H1 (cell line): ENCODE measurements at regions not wholly inside any gene's neighbourhood (a gene's known extent, or its start where the extent isn't known, plus 50 kb on each side); places are given as distances from the start of the nearest gene placed in this dataset.

ENCODE experiments used
- CTCF ChIA-PET: fragments of 300-600 bp; sonication (Branson Sonifier 250); formaldehyde crosslinking; loops from one replicate; lab custom pipeline; 2021; ENCODE audit not compliant: partially characterized antibody; lab: Charles Lee
- POLR2A ChIA-PET: fragments of 300-600 bp; sonication (Branson Sonifier 250); formaldehyde crosslinking; loops from one replicate; lab custom pipeline; 2021; ENCODE audit warnings: inconsistent platforms; ENCODE audit not compliant: partially characterized antibody; lab: Charles Lee
- DNase-seq, 2 experiments: peaks; one replicate each; pipeline versions ENCODE4 v3.0.0 to v3.0.0-alpha.2; 2010 to 2022; ENCODE audit warnings: low spot score in 2 of 2, low read depth in 1 of 2, mixed read lengths in 1 of 2
- FAIRE-seq: peaks from 2 replicates; lab custom pipeline; 2011; peaks lifted over from hg19 to GRCh38; lab: Jason Lieb, UNC
- H2AFZ ChIP-seq: 2 replicates; pipeline ENCODE4 v1.8.1; 2012; ENCODE audit warnings: low read length, inconsistent platforms
- H2AK5ac ChIP-seq: 2 replicates; pipeline ENCODE4 v1.6.1; 2013; ENCODE audit warnings: low read depth, low read length
- H2BK120ac ChIP-seq: replicated peaks from 2 replicates; pipeline ENCODE3; 2013; ENCODE audit warnings: low read depth, low read length, inconsistent platforms
- H2BK12ac ChIP-seq: 2 replicates; pipeline ENCODE4 v1.6.1; 2013; ENCODE audit warnings: low read depth, low read length
- H2BK15ac ChIP-seq: 2 replicates; pipeline ENCODE4 v1.6.1; 2013; ENCODE audit warnings: low read length
- H2BK20ac ChIP-seq: 2 replicates; pipeline ENCODE4 v1.6.1; 2013; ENCODE audit warnings: low read length
- H2BK5ac ChIP-seq: 2 replicates; pipeline ENCODE4 v1.6.1; 2013; ENCODE audit warnings: low read depth, low read length
- H3K14ac ChIP-seq: 2 replicates; pipeline ENCODE4 v1.6.1; 2013; ENCODE audit warnings: inconsistent platforms; ENCODE audit not compliant: insufficient read length
- H3K18ac ChIP-seq: 2 replicates; pipeline ENCODE4 v1.6.1; 2013; ENCODE audit warnings: low read length; ENCODE audit errors: extremely low read depth
- H3K23ac ChIP-seq: 2 replicates; pipeline ENCODE4 v1.6.1; 2013; ENCODE audit warnings: inconsistent platforms; ENCODE audit not compliant: insufficient read length
- H3K23me2 ChIP-seq: 2 replicates; pipeline ENCODE4 v1.6.1; 2013; ENCODE audit warnings: low read depth, low read length
- H3K27ac ChIP-seq: 2 replicates; pipeline ENCODE4 v1.6.1; 2011; ENCODE audit warnings: low read depth, low read length, inconsistent platforms
- H3K27me3 ChIP-seq, 4 experiments: replicated peaks in 1 of 4; 1 replicate in 1 of 4; 2 replicates in 3 of 4; pipeline versions ENCODE4 v1.6.1 to v1.8.1; 2011 to 2013; ENCODE audit warnings: low read length in 3 of 4, mild to moderate bottlenecking in 3 of 4, inconsistent platforms in 2 of 4, mixed read lengths in 2 of 4, moderate library complexity in 1 of 4; ENCODE audit not compliant: control insufficient read depth in 3 of 4, insufficient read depth in 3 of 4; ENCODE audit errors: extremely low read depth in 1 of 4
- H3K36me3 ChIP-seq, 4 experiments: 2 replicates each; pipeline versions ENCODE4 v1.6.1 to v1.8.1; 2011 to 2013; ENCODE audit warnings: mild to moderate bottlenecking in 4 of 4, low read length in 3 of 4, moderate library complexity in 2 of 4, control low read depth in 1 of 4, inconsistent platforms in 1 of 4; ENCODE audit not compliant: insufficient read depth in 4 of 4, control insufficient read depth in 2 of 4
- H3K4ac ChIP-seq: replicated peaks from 2 replicates; pipeline ENCODE3; 2013; ENCODE audit warnings: low read length, low read depth, mixed read lengths, inconsistent platforms; ENCODE audit not compliant: insufficient read length
- H3K4me1 ChIP-seq, 4 experiments: replicated peaks in 1 of 4; 1 replicate in 1 of 4; 2 replicates in 3 of 4; pipeline versions ENCODE4 v1.6.1 to v1.8.1; 2011 to 2013; ENCODE audit warnings: low read length in 3 of 4, inconsistent platforms in 2 of 4, mixed read lengths in 1 of 4; ENCODE audit not compliant: insufficient read depth in 4 of 4, control insufficient read depth in 3 of 4
- H3K4me2 ChIP-seq, 2 experiments: 2 replicates each; pipeline versions ENCODE4 v1.6.1 to v1.8.1; 2011 to 2013; ENCODE audit warnings: low read depth in 2 of 2, low read length in 2 of 2, control low read depth in 1 of 2, inconsistent platforms in 1 of 2, mild to moderate bottlenecking in 1 of 2; ENCODE audit not compliant: insufficient read depth in 1 of 2
- H3K4me3 ChIP-seq, 4 experiments: fragments of 200-600, 300-600 bp in 1 of 4; sonication (generic), shearing (Covaris generic), sonication (Bioruptor Twin) in 1 of 4; 2 replicates each; pipeline versions ENCODE4 v1.5.1 to v1.8.1; 2011 to 2016; ENCODE audit warnings: low read length in 4 of 4, low read depth in 3 of 4, control low read depth in 2 of 4, inconsistent platforms in 2 of 4, mild to moderate bottlenecking in 2 of 4, mixed read lengths in 1 of 4, moderate library complexity in 1 of 4; ENCODE audit not compliant: insufficient read depth in 2 of 4; ENCODE audit errors: extremely low read depth in 1 of 4
- H3K56ac ChIP-seq: replicated peaks from 2 replicates; pipeline ENCODE3; 2013; ENCODE audit warnings: low read depth, mild to moderate bottlenecking, mixed read lengths, low read length, inconsistent platforms; ENCODE audit not compliant: insufficient read length
- H3K79me1 ChIP-seq: 2 replicates; pipeline ENCODE4 v1.6.1; 2013; ENCODE audit warnings: low read depth, low read length, control low read depth
- H3K79me2 ChIP-seq, 2 experiments: 2 replicates each; pipeline versions ENCODE4 v1.6.1 to v1.8.1; 2012 to 2013; ENCODE audit warnings: low read length in 2 of 2, mild to moderate bottlenecking in 2 of 2, inconsistent platforms in 1 of 2; ENCODE audit not compliant: insufficient read depth in 2 of 2, control insufficient read depth in 1 of 2
- H3K9ac ChIP-seq, 4 experiments: replicated peaks in 1 of 4; 1 replicate in 1 of 4; 2 replicates in 3 of 4; pipeline versions ENCODE4 v1.6.1 to v1.8.1; 2011 to 2013; ENCODE audit warnings: low read depth in 3 of 4, low read length in 3 of 4, control low read depth in 2 of 4, mild to moderate bottlenecking in 2 of 4, moderate library complexity in 2 of 4, inconsistent platforms in 1 of 4; ENCODE audit errors: extremely low read depth in 1 of 4
- H3K9me3 ChIP-seq, 2 experiments: 2 replicates each; pipeline versions ENCODE4 v1.6.1 to v1.8.1; 2012 to 2013; ENCODE audit warnings: mild to moderate bottlenecking in 2 of 2, moderate library complexity in 2 of 2, control low read depth in 1 of 2, inconsistent platforms in 1 of 2, low read depth in 1 of 2, low read length in 1 of 2, mixed read lengths in 1 of 2; ENCODE audit not compliant: insufficient read depth in 2 of 2
- H4K20me1 ChIP-seq, 2 experiments: replicated peaks in 1 of 2; 2 replicates each; pipeline versions ENCODE3 to v1.8.1; 2011 to 2013; ENCODE audit warnings: inconsistent platforms in 2 of 2, low read length in 2 of 2, mild to moderate bottlenecking in 1 of 2; ENCODE audit not compliant: insufficient read depth in 2 of 2, control insufficient read depth in 1 of 2
- H4K5ac ChIP-seq: 2 replicates; pipeline ENCODE4 v1.6.1; 2013; ENCODE audit warnings: low read length, low read depth, mixed read lengths, inconsistent platforms; ENCODE audit not compliant: insufficient read length
- H4K8ac ChIP-seq: 2 replicates; pipeline ENCODE4 v1.8.0; 2013; ENCODE audit warnings: mild to moderate bottlenecking, moderate library complexity, low read length, inconsistent platforms; ENCODE audit not compliant: insufficient read depth; ENCODE audit errors: extremely low read depth
- H4K91ac ChIP-seq: replicated peaks from 2 replicates; pipeline ENCODE3; 2013; ENCODE audit warnings: low read length, mixed read lengths, inconsistent platforms; ENCODE audit not compliant: insufficient read length
- HDAC6 ChIP-seq: IDR thresholded peaks from one replicate; pipeline ENCODE4 v1.7.1; 2012; ENCODE audit warnings: low read depth, mild to moderate bottlenecking, inconsistent platforms, low read length, moderate library complexity
- KDM1A ChIP-seq: fragments of 200-600, 300-600 bp; sonication (generic); IDR thresholded peaks from 2 replicates; pipeline ENCODE4 v1.7.1; 2016; ENCODE audit warnings: mild to moderate bottlenecking, low read length, borderline replicate concordance
- PHF8 ChIP-seq: fragments of 200-600 bp; sonication (generic); conservative IDR thresholded peaks from 2 replicates; pipeline ENCODE4 v1.7.1; 2012; ENCODE audit warnings: low read depth, mild to moderate bottlenecking, inconsistent platforms, low read length, moderate library complexity
- POLR2A ChIP-seq, 2 experiments: IDR thresholded peaks; 1 replicate in 1 of 2; 2 replicates in 1 of 2; pipeline ENCODE4 v1.6.1; 2011; ENCODE audit warnings: low read depth in 2 of 2, low read length in 2 of 2, mild to moderate bottlenecking in 2 of 2; ENCODE audit errors: control extremely low read depth in 1 of 2
- POLR2AphosphoS5 ChIP-seq: IDR thresholded peaks from 2 replicates; pipeline ENCODE4 v1.6.1; 2011; ENCODE audit warnings: low read depth, low read length
- RXRA ChIP-seq: IDR thresholded peaks from 2 replicates; pipeline ENCODE4 v1.6.1; 2011; ENCODE audit warnings: low read depth, mild to moderate bottlenecking, low read length, moderate library complexity; ENCODE audit not compliant: insufficient read depth
- SAP30 ChIP-seq: fragments of 300-600 bp; sonication (generic); IDR thresholded peaks from 2 replicates; pipeline ENCODE4 v1.7.1; 2012; ENCODE audit warnings: low read length, moderate library complexity, mild to moderate bottlenecking, inconsistent platforms; ENCODE audit not compliant: insufficient read depth, insufficient replicate concordance
- SP1 ChIP-seq: IDR thresholded peaks from 2 replicates; pipeline ENCODE4 v1.6.1; 2011; ENCODE audit warnings: low read depth, low read length
- SP4 ChIP-seq: IDR thresholded peaks from 2 replicates; pipeline ENCODE4 v1.6.1; 2012; ENCODE audit warnings: low read length, inconsistent platforms
- SUZ12 ChIP-seq: fragments of 200-600 bp; sonication (generic); IDR thresholded peaks from 2 replicates; pipeline ENCODE4 v1.6.1; 2012; ENCODE audit warnings: mild to moderate bottlenecking, inconsistent platforms, low read length, moderate library complexity, mixed read lengths
- TAF7 ChIP-seq: optimal IDR thresholded peaks from 2 replicates; pipeline ENCODE3; 2011; ENCODE audit warnings: low read depth, mild to moderate bottlenecking, inconsistent platforms, low read length, moderate library complexity, borderline replicate concordance
- TCF12 ChIP-seq: IDR thresholded peaks from 2 replicates; pipeline ENCODE4 v1.6.1; 2011; ENCODE audit warnings: low read depth, mild to moderate bottlenecking, low read length
- WGBS, 2 experiments: shearing (Covaris generic) in 1 of 2; methylation state at CpG; one replicate each; pipeline versions ENCODE4 v1.1.6 to v1.1.7; 2013 to 2015; ENCODE audit warnings: low lambda C conversion rate in 2 of 2, mixed read lengths in 2 of 2, inconsistent platforms in 1 of 2, low coverage in 1 of 2, missing lambda C conversion rate in 1 of 2; ENCODE audit not compliant: insufficient replicate concordance in 2 of 2, insufficient coverage in 1 of 2, insufficient read length in 1 of 2; ENCODE audit errors: extremely low coverage in 1 of 2, missing lambda C conversion rate in 1 of 2; 5-methylcytosine and 5-hydroxymethylcytosine counted together

- Histone ChIP-seq H3K23me2 (no peaks in the 10 kb centered on the region), H3K27ac (no peak overlapping the region), H3K36me3 (peaks cover 0 to 4% (median 0%) of the 10 kb centered on the region in 4 experiments; a peak in 1 of 8 replicates), H2BK15ac (no peak overlapping the region), H4K20me1 (no peaks in the 10 kb centered on the region), H3K56ac (no peak overlapping the region), H3K18ac (no peak overlapping the region), H4K8ac (no peak overlapping the region), H3K4me2 (no peak overlapping the region), H3K4me1 (no peaks in the 10 kb centered on the region), H4K5ac (no peak overlapping the region), H2BK120ac (no peak overlapping the region), H3K4ac (no peak overlapping the region), H3K9ac (no peak overlapping the region), H2BK20ac (no peak overlapping the region), H2AFZ (no peak overlapping the region), H3K9me3 (peaks cover 4 to 13% of the 10 kb centered on the region in 2 experiments; a peak in 2 of 4 replicates), H2BK12ac (no peak overlapping the region)
- TF ChIP-seq TCF12 (no peak), PHF8 (no peak), SAP30 (no peak), RXRA (no peak), POLR2AphosphoS5 (no peak), POLR2A (IDR thresholded peaks at IDR 0.05; ENCODE audit: control extremely low read depth in 1 of 2, low read depth in 2 of 2, low read length in 2 of 2) (no peak), TAF7 (no peak), HDAC6 (no peak), SP1 (no peak), KDM1A (no peak), SUZ12 (no peak), SP4 (no peak)
- TF ChIP-seq, all 59 proteins: peak for 0
- FAIRE-seq = no peak
- no peak for DNase-seq
- no peak overlapping the region for H3K23ac ChIP-seq
- WGBS, 2 experiments = 74% methylated on average over 3 of the region's 3 CpGs; no CpG with 5 or more reads in 1 of the 2 experiments
- ChIA-PET CTCF (interaction anchor here (0.8 to 1.1 kb wide), 4 partner anchors 20 to 320 kb away, joined by 3 read pairs; no protein-coding TSS in a partner anchor), POLR2A (no interaction called here)
- H3K14ac ChIP-seq = no peak overlapping the region
- no peaks in the 10 kb centered on the region for H3K27me3 ChIP-seq
- H3K79me2 ChIP-seq = no peaks in the 10 kb centered on the region
- no peak overlapping the region for H3K4me3 ChIP-seq
- H2BK5ac ChIP-seq = no peak overlapping the region
- no peak overlapping the region for H4K91ac ChIP-seq
- no peak overlapping the region for H2AK5ac ChIP-seq
- no peaks in the 10 kb centered on the region for H3K79me1 ChIP-seq
Observed at GRCh38 chr17:63378411-63379375, 67.4 kb downstream of the CYB561 start.
